ENCODE measurements at regions not wholly inside any gene's neighbourhood (a gene's known extent, or its start where the extent isn't known, plus 50 kb on each side); places are given as distances from the start of the nearest gene placed in this dataset.

GRCh38 chr1:58991305-58991704, 207.5 kb upstream of the JUN start:
- TF ChIP-seq CTCF (IDR thresholded peaks at IDR 0.05) (no peak), REST (IDR thresholded peaks at IDR 0.05; ENCODE audit: insufficient read depth in 1 of 2, low read depth in 2 of 2, low read length in 1 of 2) (no peak), TCF7L2 (IDR thresholded peaks at IDR 0.05; ENCODE audit: low read depth, low read length) (no peak), POLR2AphosphoS5 (IDR thresholded peaks at IDR 0.05; ENCODE audit: low read depth, low read length) (no peak)
